ENCODE measurements at regions not wholly inside any gene's neighbourhood (a gene's known extent, or its start where the extent isn't known, plus 50 kb on each side); places are given as distances from the start of the nearest gene placed in this dataset.
"Not testable (repeated sequence)": the region's sequence is repeated elsewhere in the genome, so short reads cannot be mapped to it uniquely, and the experiment has no call there.

DNA sequence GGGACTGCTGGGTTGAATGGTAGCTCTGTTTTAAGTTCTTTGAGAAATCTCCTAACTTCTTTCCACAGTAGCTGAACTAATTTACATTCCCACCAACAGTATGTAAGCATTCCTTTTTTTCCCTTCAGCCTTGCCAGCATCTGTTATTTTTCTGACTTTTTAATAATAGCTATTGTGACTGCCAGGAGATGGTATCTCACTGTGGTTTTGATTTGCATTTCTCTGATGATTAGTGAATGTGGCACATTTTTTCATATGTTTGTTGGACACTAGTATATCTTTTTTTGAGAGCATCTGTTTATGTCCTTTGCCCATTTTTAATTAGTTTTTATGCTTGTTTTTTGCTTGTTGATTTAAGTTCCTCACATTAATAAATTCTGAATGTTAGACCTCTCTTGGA, 990.8 kb downstream of the GATA3 start:
- DNase-seq (ENCODE audit: low read depth): no peak

DNA sequence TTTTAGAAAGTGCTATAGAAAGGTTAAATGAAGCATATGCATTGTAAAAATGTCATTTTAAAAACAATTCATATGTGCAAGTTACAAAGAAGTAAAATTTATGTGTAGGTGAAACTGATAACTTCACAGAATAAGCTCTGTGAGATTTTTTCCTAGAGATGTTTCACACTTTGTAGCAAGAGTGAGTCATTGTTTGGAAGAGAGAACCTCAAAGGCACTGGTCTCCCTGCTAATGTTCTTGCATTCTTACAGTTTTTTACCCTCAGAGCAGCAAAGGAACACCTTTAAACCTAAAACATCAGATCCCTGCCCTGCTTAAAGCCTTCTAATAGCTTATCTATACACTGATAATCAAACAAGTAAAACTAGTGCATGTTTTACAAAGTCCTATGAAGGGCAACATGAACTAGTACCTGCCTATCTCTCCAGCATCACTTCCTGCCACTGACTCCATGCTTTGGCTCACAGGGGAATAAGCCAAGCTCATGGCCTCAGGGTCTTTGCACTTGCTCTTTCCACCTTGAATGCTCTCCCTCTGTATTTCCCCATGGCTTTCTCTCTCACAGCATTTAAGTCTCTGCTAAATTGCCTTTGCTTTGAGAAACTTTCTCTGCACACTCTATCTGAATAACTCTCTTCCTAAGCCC, 997.0 kb downstream of the GATA3 start:
- DNase-seq (ENCODE audit: low read depth): no peak

DNA sequence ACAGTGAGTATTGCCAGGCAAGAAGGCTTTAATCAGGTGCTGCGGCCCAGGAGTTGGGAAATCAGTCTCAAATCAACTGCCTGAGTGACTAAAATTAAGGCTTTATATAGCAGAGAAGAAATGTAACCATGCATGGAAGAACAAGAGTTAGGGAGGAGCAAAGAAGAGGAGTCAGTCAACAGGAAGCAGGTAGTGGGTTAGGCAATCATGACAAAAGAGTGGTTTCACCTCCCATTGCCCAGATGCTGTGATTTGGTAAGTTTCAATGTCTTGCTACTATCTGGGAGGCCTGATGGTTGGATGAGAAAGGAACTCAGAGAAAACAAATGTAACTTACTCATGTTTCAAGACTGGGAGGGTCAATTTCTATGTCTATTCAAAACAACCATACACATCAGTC, 998.3 kb downstream of the GATA3 start:
- no peak for DNase-seq (ENCODE audit: low read depth)

DNA sequence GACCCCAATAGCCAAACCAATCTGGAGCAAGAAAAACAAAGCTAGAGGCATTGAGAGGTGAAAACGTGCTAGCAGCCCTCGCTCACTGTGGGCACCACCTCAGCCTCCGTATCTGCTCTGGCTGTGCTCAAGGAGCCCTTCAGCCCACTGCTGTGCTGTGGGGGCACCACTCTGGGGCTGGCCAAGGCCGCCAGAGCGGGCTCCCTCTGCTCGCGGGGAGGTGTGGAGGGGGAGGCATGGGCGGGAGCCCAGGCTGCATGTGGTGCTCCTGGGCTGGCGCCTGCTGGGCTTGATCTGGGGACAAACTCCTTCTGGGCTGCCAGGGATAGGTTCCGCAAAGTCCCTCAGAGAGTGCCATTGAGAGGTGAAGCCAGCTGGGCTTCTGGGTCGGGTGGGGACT, 1002.0 kb downstream of the GATA3 start:
- DNase-seq (ENCODE audit: low read depth): no peak

DNA sequence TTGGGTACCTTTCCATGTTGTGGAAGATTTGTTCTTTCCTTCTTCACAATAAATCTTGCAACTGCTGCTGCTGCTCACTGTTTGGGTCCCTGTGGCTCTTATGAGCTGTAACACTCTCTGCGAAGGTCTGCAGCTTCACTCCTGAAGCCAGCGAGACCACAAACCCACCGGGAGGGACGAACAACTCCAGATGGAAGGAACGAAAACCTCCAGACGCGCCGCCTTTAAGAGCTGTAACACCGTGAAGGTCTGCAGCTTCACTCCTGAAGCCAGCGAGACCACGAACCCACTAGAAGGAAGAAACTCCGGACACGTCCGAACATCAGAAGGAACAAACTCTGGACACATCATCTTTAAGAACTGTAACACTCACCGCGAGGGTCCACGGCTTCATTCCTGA, 1002.8 kb downstream of the GATA3 start:
- not testable (repeated sequence) for DNase-seq (ENCODE audit: low read depth)

DNA sequence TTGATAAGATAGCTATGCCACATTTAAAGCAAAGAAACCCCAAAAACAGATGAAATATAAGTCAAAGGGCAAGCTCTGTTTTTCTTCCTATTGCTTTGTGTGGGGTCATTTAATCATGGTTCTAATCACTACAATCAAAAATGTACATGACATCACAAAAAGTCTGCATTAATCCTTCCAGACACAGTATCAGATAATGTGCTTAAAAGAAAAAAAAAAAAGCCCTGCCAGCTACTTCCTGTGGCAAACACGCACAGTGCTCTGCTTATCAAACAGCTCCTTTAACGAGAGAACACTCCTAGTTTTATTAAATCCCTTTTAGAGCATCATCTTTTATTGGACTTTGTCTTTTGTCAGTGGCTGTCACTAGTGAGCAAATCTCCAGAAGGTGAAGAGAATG, 1005.8 kb downstream of the GATA3 start:
- DNase-seq (ENCODE audit: low read depth): no peak

DNA sequence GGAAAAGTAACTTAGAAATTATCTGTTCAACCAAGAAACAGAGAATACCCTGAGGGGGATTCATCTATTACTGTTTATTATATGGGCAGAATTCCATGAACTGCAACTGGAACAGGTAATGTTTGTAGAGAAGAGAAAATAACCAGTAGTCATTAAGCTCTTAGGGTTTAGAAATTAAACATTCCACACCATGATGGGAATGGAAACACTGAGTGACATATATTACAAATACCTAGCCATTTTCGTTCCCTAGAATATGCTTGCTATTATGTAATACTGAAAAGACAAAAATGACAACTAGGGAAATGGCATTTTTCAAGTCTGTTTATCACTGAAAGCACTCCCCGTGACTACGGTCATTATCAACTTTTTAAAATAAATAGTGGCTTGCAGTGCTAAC, 1007.4 kb downstream of the GATA3 start:
- no peak for DNase-seq (ENCODE audit: low read depth)

DNA sequence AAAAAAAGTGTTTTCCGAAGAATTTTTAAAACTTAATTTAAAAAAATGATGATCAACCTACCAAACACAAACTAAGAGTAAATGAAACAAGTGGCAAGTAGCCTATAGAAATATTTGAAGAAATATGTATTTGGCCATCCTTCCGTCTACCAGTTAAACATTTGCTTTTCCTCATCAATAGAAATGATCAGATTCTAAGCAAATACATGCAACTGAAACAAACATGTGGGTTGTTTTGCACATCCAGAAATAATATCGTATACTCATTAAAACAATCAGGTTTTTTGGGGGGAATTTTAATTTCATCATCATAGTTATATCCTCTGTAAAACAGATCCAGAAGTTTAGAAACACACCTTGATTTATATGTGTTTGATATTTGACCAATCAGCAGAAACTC, 1011.7 kb downstream of the GATA3 start:
- DNase-seq (ENCODE audit: low read depth): no peak

DNA sequence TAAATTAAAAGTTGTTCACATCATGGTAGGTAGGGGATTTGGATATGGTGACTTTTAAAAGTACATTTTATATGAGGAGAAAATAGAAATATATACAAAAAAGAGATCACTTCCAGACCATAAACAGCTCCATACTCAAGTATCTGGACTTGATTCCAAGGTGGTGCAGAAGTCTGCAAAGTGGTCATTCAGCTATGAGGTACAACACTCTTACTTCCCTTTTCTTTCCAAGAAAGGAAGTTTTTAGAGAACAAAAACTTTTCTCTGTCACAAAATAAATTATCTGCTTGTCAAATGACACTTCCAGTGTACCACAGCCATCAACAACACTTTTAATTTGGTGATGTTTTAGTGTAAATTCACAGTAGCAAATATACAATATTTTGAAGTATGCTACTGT, 1013.5 kb downstream of the GATA3 start:
- DNase-seq (ENCODE audit: low read depth): no peak

DNA sequence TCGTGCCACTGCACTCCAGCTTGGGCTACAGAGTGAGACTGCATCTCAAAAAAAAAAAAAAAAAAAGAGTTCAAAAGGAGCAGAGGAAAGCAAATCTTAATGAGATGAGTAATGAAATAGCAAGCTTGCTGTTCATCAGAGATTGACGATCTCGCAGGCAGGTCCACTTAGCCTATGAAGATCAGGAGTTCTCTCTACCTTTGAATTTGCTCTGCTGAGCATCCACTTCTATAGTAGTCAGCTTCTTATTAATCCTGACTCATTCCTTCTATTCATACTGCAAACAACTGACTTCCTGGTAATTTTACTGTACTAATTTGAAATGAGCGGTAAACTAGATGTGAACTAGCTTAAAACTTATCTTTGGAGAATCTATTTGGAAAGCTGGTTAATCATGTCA, 1014.6 kb downstream of the GATA3 start:
- DNase-seq (ENCODE audit: low read depth): no peak

DNA sequence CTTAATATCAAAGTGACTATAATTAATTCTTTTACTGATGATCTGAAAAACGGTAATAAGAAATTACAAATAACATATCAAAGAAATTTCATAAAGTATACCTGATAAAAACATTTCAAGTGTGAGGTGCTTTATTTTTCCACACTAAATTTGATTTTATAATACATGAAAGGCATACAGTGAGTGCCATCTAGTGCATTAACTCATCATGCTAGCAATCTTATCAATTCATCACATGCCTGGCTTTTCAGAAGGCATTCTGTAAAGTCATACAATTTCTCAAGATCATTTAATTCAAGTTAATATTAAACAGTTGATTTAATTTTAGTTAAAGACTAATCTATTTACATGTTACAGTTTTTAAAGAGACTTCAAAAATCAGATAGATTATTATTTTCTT, 1020.9 kb downstream of the GATA3 start:
- no peak for DNase-seq (ENCODE audit: low read depth)

DNA sequence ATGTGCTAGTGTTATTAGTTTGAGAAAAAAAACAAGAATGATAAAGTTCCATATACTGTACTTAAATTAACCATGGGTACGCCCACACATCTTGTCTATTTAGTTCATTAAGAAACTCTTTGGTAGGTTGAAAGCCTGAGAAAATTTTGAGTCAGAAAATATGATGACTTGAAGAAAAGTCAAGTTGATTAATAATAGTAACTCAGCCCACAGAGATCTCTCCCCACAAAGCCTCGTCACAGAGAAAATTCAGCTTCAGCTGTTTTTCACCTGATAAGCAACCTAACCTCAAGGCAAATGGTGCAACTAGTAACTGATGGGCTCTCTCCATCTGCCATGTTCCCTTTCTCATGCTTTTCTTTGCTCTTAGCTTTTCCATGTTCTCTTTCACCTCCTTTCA, 1021.6 kb downstream of the GATA3 start:
- no peak for DNase-seq (ENCODE audit: low read depth)

DNA sequence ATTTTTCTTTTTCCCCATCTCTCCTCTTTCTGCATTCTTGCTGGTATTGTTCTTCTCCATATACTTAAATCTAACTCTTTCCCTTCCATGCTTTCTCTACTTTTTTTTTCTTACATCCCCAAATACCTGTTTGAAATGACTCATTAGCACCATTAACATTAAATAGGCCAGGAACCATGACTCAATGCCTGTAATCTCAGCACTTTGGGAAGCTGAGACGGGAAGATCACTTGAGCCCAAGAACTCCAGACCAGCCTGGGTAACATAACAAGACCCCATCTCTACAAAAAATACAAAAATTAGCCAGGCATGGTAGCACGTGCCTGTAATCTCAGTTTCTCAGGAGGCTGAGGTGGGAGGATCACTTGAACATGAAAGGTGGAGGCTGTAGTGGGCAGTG, 1026.8 kb downstream of the GATA3 start:
- no peak for DNase-seq (ENCODE audit: low read depth)

DNA sequence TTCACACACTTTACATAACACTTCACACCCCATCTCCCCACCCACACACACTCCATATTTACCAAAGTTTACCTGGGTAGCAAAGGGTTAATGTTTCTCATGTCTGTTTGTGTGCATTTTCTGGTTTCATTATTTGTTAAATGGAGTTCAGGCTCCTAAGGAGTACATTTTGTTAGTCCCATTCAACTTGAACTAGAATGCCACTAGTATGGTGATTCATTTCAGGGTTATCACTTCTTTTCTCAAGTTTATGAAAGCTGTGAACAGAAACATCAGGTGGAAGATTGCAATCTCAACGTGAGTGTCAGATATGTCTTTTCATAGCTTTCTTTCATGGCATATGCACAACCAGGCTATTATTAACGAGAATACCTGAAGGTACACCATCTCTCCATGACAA, 1027.5 kb downstream of the GATA3 start:
- DNase-seq (ENCODE audit: low read depth): no peak

DNA sequence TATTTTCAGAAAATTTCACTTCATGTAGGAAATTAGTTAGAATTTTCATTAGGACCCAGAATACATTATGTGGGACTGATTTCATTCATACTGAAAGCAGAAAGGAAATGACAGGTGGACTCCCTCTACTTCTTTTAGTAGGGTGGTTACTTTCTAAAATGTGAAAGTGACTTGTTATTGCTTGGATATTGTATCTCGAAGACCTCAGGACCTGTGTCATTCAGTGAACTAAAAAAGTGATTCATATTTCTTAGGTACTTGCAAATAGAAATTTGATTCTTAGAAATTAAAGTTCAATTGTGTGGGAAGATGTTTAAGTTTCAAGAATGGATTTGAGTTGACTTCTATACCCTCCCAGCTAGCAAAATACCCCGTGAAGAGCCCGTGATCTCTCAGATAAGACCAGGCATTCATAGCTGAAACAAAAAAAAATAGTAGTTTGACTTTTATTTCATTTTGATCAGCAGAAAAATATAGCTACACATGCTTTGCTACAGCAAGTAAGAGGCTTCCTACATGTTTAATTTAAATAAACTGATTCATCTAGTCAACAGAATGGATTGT, 1037.1 kb downstream of the GATA3 start:
- DNase-seq (ENCODE audit: low read depth): no peak

DNA sequence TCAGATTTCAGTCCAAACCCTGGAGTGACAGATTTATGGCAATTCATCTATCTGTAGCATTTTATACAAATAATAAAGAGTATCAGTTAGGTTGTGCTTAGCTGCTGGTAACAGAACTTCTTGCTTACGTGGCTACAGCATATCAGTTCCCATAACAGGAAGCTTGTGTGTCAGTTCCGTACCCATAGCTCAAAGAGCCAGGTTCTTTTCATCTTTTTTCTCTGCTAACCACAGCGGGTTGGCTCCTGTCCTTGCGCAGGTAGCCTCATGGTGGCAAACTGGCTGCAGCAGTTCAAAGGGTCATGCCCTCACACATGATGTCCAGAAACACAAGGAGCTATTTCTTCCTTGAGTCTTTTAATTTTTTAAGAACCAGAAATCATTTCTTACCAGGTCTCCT, 1041.8 kb downstream of the GATA3 start:
- DNase-seq (ENCODE audit: low read depth): no peak

DNA sequence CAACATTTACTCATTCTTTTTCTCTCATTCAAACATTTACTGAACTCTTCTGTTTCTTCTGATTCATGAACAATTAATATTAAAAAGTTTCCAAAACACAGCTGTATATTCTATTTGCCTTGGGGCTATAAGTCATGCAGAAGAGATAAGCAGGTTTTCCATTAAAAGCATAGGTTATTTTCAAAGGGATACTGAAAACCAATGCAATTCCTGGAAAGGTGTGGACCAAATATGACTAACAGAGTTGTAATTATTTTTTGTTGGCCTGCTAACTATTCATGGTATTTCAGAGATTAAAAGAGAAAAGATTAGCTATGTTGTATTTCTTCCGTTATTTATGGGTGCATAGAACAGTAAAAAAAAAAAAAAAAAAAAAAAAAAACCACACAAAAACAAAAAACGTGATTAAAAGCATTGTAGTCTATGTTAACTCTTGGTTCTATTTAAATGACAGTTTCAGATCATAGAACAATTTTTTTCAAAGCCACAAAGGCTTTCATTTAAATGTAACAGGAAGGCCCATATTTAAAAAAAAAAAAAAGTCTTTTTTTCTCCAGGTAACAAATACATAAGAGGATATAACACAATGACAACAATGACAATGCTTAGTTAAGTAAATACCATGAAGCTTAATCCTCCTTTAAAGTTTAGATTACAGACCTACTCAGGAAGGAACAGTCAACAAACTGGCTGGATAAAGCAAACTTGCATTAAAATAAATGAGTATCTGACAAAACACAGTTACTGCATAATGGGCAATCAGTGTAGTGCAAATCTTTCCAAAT, 1042.9 kb downstream of the GATA3 start:
- DNase-seq (ENCODE audit: low read depth): no peak

DNA sequence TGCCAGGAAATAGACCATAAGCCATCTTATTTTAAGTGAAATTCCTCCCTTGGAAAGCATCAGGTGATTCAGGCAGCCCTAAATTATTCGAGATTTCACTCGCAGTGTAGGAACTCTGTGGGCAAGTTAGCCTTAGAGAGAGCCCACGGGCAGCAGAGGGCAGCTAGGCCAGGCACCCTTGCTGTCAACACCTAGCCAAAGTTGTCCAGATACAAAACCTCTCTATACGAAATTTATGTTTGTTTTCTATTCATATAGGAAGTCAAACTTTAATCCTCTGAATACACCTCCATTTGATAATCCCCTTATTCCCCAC, 1043.5 kb downstream of the GATA3 start:
- no peak for DNase-seq (ENCODE audit: low read depth)

DNA sequence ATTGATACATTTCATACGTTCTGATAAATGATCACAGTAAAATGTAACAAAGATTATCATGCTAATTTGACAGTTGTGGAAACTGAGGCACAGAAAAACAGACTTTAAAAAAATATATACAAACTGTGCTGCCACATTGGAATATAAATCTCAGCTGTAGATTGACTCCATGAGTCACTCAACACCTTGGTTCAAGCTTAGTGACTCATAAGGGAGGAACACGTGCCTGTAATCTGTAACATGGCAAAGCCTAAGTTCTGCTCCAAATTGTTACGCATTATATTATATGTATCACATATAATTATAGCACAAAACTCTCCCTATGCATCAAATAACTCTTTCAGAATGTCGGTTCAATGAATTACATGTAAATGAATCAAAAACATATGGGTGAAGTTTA, 1047.5 kb downstream of the GATA3 start:
- DNase-seq (ENCODE audit: low read depth): no peak

DNA sequence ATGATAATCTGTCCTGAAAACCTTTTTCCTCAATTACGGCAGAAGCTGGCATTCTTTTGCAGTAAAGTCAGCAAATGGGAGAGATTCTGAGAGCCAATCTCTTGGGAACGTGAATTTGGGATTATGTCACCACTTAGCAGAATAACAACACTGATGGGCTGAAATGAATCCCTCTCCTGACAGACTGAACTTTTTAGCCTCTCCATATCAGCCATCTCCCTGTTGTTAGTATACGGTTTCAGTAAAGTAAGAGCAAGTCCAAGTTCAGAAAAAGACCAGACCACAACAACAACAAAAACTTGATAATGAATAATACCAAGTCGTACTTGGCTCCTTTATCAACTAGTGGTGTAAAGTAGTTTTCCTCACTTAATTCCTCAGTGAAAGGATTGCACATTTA, 1048.8 kb downstream of the GATA3 start:
- no peak for DNase-seq (ENCODE audit: low read depth)

DNA sequence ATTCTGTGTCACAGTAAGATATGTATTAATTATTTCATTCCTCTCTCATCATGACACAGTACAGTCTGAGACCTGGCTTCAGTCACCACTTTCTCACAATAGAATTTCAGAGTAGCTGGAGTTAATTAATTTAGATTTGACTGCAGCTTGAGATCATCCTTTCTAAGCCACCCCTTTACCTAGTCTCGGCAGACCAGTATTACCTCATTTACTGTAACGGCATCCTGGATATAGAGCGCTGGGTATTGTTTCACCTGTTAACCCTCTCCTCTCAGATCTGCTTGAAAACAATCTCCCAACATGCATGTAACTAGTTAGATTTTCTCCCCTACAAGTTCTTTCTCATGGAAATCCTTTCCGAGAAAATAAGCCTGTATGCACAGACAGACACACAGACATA, 1057.5 kb downstream of the GATA3 start:
- DNase-seq (ENCODE audit: low read depth): no peak

DNA sequence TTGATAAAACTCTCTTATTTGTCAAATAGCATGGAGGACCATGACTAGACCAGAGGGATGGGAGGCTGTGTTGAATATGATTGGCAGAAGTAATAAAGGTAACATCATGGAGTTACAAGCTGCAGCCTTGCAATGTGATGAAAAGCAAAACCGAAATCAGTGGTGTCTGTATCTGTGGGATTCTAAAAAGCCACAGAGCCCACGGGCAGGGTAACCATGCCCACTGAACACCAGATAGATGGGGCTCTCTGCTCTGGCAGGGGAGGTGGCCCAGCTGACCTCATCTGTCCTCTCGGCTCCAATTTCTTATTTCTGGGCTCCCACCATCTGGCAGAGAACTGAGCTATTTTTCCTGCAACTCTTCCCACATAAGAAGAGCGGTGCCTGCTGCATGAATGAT, 1072.2 kb downstream of the GATA3 start:
- DNase-seq (ENCODE audit: low read depth): no peak

DNA sequence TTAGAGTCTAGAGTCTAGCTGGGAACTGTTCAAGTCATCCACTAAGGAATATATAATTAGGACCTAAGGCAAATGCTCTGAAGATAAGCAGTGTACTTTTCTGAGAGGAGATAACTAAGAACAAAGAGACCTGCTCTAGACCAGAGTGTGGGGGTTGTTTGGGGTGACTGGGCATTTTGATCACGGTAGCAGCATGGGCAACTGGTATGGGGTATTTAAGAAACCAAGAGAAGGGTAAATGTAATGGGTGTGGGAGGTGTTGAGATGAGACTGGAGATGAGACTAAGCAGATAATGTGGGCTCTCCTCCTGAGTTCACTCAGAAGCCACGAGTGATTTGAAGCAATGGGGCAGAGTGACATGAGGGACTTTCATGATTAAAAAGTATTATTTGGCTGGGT, 1082.9 kb downstream of the GATA3 start:
- no peak for DNase-seq (ENCODE audit: low read depth)

DNA sequence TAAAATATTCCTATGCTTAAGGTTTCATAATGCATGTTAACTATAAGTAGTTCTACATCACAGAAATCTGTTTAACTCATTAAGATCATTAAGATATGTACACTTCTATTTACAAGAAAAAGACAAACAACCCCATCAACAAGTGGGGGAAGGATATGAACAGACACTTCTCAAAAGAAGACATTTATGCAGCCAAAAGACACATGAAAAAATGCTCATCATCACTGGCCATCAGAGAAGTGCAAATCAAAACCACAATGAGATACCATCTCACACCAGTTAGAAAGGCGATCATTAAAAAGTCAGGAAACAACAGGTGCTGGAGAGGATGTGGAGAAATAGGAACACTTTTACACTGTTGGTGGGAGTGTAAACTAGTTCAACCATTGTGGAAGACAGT, 1084.3 kb downstream of the GATA3 start:
- DNase-seq (ENCODE audit: low read depth): not testable (repeated sequence)
